ENCODE measurements at regions not wholly inside any gene's neighbourhood (a gene's known extent, or its start where the extent isn't known, plus 50 kb on each side); places are given as distances from the start of the nearest gene placed in this dataset.

DNA sequence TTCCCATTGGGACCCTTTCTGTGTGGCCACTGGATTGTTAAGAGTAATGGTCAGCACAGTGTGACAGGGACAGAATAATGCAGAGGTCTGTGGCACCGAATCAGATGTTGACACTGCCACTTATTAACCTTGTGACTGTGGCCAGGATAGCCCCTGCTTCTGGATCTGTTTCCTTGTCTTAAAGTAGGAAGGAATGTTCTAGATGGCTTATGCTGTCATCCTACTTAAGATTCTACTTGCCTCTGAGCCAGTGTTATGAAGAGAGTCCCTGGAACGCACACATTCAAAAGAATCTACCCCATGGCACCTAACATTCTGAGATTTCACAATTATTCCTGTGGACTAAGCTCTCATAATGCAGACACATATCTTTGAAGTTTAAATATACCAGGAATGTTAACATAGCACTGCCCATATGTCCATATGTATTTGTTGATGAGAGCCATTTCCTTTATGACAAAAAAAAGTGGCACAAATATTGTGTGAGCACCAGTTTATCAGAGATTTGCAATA lies 612.7 kb downstream of the TLR4 start:
- TF ChIP-seq, protein P1, sequence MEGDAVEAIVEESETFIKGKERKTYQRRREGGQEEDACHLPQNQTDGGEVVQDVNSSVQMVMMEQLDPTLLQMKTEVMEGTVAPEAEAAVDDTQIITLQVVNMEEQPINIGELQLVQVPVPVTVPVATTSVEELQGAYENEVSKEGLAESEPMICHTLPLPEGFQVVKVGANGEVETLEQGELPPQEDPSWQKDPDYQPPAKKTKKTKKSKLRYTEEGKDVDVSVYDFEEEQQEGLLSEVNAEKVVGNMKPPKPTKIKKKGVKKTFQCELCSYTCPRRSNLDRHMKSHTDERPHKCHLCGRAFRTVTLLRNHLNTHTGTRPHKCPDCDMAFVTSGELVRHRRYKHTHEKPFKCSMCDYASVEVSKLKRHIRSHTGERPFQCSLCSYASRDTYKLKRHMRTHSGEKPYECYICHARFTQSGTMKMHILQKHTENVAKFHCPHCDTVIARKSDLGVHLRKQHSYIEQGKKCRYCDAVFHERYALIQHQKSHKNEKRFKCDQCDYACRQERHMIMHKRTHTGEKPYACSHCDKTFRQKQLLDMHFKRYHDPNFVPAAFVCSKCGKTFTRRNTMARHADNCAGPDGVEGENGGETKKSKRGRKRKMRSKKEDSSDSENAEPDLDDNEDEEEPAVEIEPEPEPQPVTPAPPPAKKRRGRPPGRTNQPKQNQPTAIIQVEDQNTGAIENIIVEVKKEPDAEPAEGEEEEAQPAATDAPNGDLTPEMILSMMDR (IDR thresholded peaks at IDR 0.05; ENCODE audit: low read depth, low read length) = no peak
- no peak for DNase-seq (ENCODE audit: low read depth, low spot score)
- in situ Hi-C loops (cut with HindIII; ENCODE audit: low sequenced_read_pairs) = no loop called here
- no peak overlapping the region for H3K4me3 ChIP-seq (ENCODE audit: low read depth, low read length)

DNA sequence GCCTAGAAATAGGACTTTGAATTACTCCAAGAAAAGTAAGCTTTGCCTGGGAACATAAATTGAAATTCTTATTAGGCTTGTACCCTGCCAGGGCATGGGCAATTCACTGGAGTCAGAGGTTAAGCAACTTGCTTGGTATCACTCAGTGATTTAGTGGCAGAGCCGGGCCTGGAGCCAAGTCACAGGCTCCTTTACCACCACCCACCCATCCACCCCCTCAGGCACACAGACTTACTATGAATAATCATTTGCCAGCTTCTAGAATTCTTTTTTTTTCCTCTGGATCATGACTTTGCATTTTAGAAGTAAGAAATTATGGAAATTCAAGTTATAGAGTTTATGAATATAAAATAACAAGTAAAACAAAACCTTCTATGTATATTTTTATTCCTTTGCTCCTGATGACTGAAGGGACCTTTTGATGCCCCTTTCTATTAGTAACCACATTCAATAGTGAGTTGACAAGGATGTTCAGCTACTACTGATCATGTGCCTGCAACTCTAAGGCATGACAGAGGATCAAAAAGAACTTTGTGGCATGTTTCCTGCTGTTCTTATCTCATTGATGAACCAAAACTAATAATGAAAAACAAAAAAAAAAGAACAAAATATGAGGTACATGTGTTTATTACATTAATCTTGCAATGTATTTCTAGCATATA lies 614.7 kb downstream of the TLR4 start:
- in situ Hi-C loops (cut with HindIII; ENCODE audit: low sequenced_read_pairs) = no loop called here
- TF ChIP-seq, protein P1 (IDR thresholded peaks at IDR 0.05; ENCODE audit: low read depth, low read length) = no peak
- peak; percentile 3 for DNase-seq (ENCODE audit: low read depth, low spot score)
- H3K4me3 ChIP-seq (ENCODE audit: low read depth, low read length) = no peak overlapping the region

DNA sequence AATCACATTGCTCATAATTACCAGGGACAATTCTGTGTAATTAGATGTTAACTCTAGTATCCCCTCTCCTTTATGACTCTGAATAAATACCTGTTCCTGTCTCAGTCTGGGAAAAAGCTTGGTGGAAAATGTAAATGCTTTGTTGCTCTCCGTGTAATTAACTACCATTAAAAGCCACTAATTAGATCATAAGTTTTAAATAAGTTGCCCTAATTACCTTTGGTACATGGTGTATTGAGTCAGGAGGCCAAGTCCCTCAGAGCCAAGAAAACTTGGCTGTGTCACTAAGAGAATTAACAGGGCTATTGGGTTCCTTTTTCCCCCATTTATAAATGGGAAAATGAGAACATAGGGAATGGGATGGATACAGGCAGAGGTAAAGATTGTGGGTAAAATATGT lies 617.6 kb downstream of the TLR4 start:
- in situ Hi-C loops (cut with HindIII; ENCODE audit: low sequenced_read_pairs) = no loop called here
- no peak for DNase-seq (ENCODE audit: low read depth, low spot score)
- TF ChIP-seq, protein P1 (IDR thresholded peaks at IDR 0.05; ENCODE audit: low read depth, low read length) = no peak
- no peak overlapping the region for H3K4me3 ChIP-seq (ENCODE audit: low read depth, low read length)

DNA sequence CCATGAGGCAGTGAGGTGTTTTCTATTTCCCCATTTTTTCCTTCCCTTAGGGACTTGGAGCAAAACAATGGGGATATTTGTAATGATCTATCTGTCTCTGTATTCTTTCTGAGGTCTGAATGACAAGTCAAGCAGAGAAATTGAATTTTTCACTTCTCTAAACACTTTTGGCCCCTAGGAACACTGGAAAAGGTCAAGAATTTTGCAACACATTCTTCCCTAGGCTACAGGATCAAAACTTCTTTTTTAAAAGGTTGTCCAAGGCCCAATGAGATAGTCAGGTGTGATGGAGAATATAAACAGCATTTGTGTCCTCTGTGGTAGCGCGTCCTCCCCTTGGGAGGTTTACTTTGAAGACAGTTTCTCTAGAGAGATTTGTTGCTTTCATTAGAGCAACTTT lies 620.5 kb downstream of the TLR4 start:
- TF ChIP-seq, protein P1 (IDR thresholded peaks at IDR 0.05; ENCODE audit: low read depth, low read length) = no peak
- no peak overlapping the region for H3K4me3 ChIP-seq (ENCODE audit: low read depth, low read length)
- no peak for DNase-seq (ENCODE audit: low read depth, low spot score)
- in situ Hi-C loops (cut with HindIII; ENCODE audit: low sequenced_read_pairs) = no loop called here

DNA sequence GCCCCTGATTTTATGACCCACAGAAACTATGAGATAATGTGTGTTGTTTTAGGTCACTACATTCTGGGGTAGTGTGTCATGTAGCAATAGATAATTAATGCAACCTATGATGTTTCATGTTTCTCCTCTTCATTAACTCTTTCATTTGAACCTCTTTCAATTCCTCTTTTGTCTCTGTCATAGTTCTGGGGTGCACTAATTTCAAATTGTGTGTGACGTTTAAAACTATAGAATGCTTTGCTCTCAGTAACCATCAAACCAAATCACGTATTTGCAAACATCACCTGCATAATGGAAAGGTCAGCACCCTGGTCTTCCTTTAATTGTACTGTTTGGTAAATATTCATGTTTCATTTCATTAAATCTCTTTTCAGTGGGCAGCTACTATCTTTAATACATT lies 621.6 kb downstream of the TLR4 start:
- no peak for DNase-seq (ENCODE audit: low read depth, low spot score)
- in situ Hi-C loops (cut with HindIII; ENCODE audit: low sequenced_read_pairs) = no loop called here
- no peak overlapping the region for H3K4me3 ChIP-seq (ENCODE audit: low read depth, low read length)
- TF ChIP-seq, protein P1 (IDR thresholded peaks at IDR 0.05; ENCODE audit: low read depth, low read length) = no peak

DNA sequence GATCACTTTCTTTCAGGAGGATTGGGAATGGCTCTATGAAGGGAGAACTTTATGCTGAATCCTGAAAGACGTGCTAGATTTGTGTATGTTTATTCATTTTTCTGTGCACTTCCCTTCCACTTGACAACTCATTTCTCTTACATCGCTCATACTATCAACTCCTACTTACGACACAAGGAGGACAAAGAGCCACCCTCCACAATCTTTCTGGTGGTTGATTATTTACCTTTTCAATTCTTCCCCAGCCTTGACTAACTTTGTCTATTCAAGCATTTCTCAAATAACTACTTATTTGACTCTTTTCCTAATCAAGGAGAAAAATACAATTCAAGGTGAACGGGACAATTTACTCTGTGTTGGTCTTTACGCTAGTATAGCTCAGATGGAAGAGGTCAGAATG lies 622.1 kb downstream of the TLR4 start:
- H3K4me3 ChIP-seq (ENCODE audit: low read depth, low read length) = no peak overlapping the region
- no peak for DNase-seq (ENCODE audit: low read depth, low spot score)
- TF ChIP-seq, protein P1 (IDR thresholded peaks at IDR 0.05; ENCODE audit: low read depth, low read length) = no peak
- in situ Hi-C loops (cut with HindIII; ENCODE audit: low sequenced_read_pairs) = no loop called here
